HG03342 (cell line): ENCODE measurements at regions not wholly inside any gene's neighbourhood (a gene's known extent, or its start where the extent isn't known, plus 50 kb on each side); places are given as distances from the start of the nearest gene placed in this dataset.

Experiments used
- ATAC-seq: cut with Tn5 transposase; IDR thresholded peaks from one replicate; pipeline ENCODE4 v1.9.1; 2021; ENCODE audit warnings: mild to moderate bottlenecking, moderate library complexity; ENCODE audit not compliant: unreplicated experiment

DNA sequence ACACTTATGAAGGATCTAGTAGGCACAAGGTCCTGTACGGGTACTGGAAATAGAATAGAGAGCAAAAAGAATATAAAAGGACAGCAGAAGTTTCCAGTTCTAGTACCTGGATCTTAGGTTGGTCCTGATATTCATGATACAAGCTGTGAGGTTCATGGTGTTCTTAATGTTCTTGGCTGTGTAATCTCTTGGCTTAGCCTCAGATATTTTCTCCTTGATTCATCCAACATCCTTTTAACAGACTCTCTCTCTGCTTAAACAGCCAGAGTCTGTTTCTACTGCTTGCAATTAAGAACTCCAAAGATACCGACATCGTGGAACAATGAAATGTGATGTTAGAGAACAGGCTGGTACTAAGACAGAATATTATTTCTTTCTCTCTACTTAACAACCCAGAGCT lies 49.9 kb downstream of the CNTN3 start:
- ATAC-seq = no peak

DNA sequence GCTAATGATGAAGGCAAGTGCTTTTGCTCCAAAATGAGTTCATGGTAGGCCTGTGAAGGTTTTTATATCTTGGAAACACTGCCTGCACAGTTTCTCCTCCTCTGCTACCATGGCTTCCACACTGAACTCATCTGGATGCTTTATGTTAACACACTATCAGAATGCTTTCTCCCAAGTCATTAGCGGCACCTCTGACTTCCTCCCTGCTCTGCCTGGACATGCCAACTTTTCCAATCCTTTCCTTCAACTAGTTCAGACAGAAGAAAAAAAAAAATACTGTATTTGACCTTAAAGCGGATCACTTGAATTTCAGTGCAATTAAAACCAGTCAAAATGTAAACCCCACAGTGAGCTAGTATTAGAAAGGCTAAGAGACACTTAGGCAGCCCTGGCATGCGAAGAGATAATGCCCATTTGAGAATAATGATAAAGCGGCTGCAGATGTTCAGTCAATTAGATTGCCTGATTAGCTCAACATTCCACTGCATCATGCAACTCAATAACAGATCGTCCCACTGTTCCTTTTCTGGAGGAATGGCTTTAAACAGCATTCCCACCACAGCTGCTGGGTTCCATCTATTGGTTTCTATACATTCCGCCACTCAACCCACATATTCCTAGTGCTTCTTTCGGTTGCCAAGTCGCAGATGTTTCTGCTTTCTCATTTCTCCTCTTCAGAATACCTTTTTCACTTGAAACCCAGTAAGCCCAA lies 51.7 kb downstream of the CNTN3 start:
- no peak for ATAC-seq

DNA sequence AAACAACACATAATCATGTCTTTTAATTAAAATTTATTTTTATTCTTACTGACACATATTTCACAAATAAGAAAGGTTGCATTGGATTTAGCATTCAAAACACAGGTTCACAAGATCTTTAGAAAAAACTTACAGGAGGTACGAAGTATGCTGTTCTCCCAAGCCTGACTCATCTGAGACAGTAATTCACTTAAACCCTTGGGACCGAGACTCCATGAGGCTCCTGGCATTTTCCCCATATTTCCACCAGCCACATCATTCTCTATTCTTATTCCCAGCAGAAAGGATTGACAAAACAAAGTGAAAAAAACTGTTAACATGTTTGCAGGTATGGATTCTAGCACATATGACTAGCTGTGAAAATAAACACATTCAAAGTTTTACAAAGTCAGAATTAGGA lies 52.6 kb downstream of the CNTN3 start:
- no peak for ATAC-seq

- no peak for ATAC-seq
Observed at GRCh38 chr3:74559261-74559660, 55.2 kb downstream of the CNTN3 start.

GRCh38 chr3:74550686-74551085 lies 63.8 kb downstream of the CNTN3 start:
- no peak for ATAC-seq

GRCh38 chr3:74546426-74546825 lies 68.0 kb downstream of the CNTN3 start:
- no peak for ATAC-seq

DNA sequence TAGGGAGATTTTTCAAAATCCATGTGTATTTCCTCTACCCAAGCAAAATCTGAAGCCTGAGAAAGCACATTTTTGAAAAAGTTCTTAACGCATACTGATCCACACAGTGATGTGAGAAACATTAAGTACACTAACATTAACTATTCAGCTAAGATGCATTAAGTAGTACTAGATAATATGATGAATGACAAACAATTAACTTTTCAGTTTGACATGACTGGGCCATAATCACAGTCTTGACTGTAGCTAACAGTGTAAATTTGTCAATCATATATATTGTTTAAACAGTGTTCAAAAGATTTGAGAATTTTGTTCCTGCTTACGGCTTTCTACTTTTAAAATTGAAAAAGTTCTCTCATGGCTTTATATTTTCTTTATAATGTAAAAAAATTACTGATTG lies 72.0 kb downstream of the CNTN3 start:
- no peak for ATAC-seq

DNA sequence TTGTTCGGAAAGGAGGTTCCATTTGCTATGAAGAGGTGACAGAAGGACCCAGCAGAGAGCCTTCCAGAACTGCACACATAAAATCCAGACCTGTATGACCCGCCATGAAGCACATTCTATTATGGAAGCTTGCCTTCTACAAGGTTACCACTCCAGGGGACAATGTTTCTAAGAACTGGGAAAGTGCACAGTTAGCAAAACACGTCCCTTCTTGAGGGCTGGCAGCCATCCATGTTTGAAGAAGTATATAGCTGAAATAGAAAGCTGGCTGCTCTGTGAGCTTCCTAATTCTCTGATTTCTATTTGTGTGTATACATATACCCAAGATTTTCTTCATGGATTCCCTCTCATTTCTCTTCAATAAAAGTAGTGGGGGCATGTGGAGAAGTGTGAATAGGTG lies 74.6 kb downstream of the CNTN3 start:
- ATAC-seq = no peak

DNA sequence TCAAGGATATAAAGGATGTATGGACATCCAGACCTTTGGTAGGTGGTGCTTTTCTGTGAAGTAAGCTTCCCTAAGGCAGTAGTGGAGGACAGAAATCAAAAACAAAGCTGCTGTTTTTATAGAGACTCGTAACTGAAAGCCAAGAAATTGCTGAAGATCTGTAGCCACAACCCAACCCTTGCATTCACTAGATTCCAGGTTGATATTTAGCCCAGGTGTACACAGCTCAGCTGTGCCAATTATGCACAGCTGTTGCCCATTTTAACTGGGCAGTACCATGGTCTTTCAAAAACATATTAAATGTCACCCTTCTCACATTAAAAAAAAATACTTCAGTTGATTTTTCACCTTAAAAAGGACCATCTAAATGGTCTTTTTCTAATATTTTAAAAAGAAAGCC lies 75.8 kb downstream of the CNTN3 start:
- ATAC-seq = no peak

- ATAC-seq = no peak
Observed at GRCh38 chr3:74537857-74538256, 76.6 kb downstream of the CNTN3 start.

- ATAC-seq = no peak
Observed at GRCh38 chr3:74537164-74537563, 77.3 kb downstream of the CNTN3 start.

DNA sequence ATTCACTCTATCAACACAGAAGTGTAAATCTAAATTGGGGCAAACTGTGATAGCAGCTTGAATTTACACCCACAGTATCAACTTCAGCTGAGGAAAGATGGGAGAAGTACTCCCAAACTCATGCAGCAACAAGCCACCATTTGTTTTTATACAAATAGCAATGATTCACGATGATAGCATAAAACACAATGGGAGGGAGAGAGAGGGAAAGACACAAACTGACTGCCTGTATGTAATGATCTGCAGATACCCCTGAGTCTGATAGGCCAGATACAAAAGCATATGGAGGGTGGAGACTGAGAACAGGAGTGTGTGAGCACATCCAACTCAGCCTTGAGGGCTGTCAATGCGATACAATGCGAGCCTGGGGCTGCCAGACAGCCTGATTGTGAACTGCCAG lies 79.2 kb downstream of the CNTN3 start:
- ATAC-seq = no peak

DNA sequence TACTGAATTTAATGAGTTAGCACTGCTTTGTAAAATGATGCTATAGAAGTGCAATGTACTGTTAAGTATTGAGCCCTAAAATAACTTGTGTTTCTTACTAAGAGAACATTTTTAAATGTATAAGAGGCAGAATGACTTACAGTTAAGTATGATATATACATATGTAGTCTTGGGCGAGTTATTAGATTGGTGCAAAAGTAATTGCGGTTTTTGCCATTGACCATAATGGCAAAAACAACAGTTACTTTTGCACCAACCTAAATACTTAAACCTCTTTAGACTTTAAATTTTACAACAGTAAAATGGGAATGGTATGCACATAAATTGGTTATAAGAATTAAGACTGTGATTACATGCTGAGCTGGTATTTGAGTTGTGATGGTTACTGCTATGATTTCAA lies 79.8 kb downstream of the CNTN3 start:
- no peak for ATAC-seq

GRCh38 chr3:74532446-74532845 lies 82.0 kb downstream of the CNTN3 start:
- no peak for ATAC-seq

DNA sequence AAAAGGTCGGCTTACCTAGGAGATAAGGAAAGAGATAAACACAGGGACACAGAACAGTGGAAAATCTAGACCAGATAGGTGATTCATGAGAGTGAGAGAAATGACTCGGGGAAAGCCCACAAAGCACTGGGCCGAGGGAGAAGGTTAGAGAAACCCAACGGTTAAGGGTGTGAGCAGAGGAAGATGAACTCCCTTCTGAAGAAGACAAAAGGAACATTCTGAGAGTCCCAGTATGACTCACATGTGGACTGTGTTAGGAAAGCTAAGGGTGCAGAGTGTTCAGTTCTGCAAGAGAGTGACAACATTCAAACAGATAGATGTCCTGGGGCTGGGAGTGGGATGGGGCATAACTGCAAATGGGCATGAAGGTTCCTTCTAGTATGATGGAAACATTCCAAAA lies 83.0 kb downstream of the CNTN3 start:
- no peak for ATAC-seq

DNA sequence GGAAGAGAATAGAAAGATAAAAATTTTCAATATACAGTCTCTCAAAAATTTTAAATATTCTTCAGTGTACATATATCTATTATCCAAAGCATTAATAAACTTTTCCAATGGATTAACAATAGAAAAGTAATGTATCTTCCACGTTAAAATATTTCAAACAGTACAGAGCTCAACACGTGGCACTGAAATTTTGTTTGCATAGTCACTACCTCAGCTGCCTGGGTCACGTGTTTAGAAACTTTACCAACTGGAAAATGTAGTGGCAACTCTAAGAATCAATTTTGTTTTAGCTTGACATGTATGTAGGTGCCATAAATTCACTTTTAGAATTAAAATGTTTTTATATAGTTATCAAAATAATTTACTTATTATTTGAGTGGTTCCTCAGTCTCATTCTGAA lies 85.3 kb downstream of the CNTN3 start:
- ATAC-seq = no peak

GRCh38 chr3:74527566-74527965 lies 86.9 kb downstream of the CNTN3 start:
- no peak for ATAC-seq

DNA sequence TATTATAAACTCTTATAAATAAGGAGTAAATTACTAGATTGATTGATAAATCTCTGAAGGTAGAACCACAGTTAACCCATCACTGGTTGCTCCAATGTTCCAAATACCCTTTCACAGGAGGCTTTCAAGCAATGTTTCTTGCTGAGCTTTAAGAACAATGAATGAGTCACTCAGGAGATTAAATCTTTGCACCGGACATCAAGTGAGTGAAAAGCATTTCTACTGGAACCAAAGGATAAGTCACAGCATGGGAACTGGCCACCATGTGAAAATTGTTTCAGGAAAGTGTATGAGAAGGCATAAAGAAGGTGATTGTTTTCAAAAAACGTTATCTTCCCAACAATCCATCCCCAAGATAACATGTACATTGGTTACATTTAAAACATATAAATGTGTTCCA lies 90.6 kb downstream of the CNTN3 start:
- ATAC-seq = no peak

DNA sequence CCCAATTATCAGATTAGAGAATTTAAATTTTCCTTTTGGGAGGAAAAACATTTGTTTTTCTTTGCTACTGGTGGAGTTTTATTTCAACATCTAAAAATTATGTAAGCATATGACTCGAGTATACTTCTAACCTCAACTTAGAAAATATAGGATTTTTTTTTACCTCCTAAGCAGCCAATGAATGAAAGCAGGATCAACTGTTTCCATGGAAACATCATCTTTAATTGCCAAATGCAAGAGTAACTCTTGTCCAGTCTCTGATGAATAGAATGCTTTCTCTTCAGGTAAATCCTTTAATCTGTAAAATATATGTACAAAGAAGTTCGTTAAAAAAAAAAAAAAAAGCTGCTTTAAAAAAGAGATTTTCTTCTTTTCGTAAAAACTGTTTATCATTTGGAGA lies 93.6 kb downstream of the CNTN3 start:
- no peak for ATAC-seq

DNA sequence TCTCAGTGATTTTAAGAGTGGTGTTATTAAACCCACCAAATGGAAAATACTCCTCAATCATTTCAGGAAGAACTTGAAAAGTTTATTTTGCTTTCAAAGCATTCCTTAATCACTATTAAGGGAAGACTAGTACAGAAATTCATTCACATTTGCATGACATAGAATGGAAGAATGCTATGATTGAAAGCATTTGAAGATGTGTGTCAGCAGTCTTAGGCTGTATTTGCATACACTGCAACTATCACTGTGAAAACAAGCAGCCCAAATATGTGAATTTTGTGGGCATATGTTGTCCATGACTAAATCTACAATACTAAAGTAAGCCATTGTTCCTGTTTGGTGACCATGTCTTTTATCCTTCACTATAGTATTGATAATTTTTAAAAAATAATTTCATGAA lies 95.8 kb downstream of the CNTN3 start:
- no peak for ATAC-seq

GRCh38 chr3:74516019-74516418 lies 98.4 kb downstream of the CNTN3 start:
- ATAC-seq = no peak

DNA sequence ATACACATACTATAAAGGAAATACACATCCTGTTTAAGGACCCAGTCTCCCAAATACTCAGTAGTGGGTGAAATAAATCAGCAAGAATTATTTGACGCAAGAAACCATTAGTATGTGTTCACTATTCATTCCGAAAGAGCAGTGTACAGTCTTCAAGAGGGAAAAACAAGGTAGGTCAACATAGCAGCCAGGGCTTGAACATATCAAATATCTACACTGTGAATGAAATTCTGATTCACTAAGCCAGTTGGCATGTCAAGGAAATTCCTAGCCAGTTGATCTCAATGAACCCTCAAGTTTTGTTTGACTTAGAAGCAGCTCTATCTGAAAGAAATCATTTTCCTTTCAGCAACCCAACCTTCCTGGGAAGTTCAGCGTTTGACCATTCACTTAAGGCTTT lies 99.0 kb downstream of the CNTN3 start:
- ATAC-seq = no peak

GRCh38 chr3:74511078-74511477 lies 103.4 kb downstream of the CNTN3 start:
- no peak for ATAC-seq
